IMR-90 (cell line): ENCODE measurements at regions not wholly inside any gene's neighbourhood (a gene's known extent, or its start where the extent isn't known, plus 50 kb on each side); places are given as distances from the start of the nearest gene placed in this dataset.

Experiments
- ATAC-seq: fragments of 200-7000 bp; cut with Tn5 transposase; 2 replicates; pipeline ENCODE4 v1.9.1; 2020; ENCODE audit warnings: low read depth, mild to moderate bottlenecking, moderate library complexity
- BruUV-seq: library from RNA; stranded (reverse); fragments of 400-500 nt; replicated peaks from 2 replicates; lab custom pipeline; 2021; lab: Mats Ljungman, UMichigan
- CTCF ChIA-PET: fragments of 300-600 bp; formaldehyde crosslinking; extraction: SDS; loops from one replicate; lab custom pipeline; 2021; ENCODE audit warnings: antibody characterized with exemption; lab: Yijun Ruan, JAX
- POLR2A ChIA-PET: fragments of 300-600 bp; sonication (Branson Sonifier 250); formaldehyde crosslinking; loops from one replicate; lab custom pipeline; 2022; ENCODE audit warnings: antibody characterized with exemption; ENCODE audit not compliant: unreplicated experiment; lab: Charles Lee
- DNase-seq: peaks from one replicate; pipeline ENCODE4 v3.0.0; 2013
- H2AFZ ChIP-seq: replicated peaks from 2 replicates; pipeline ENCODE3; 2013; ENCODE audit warnings: low read length, mild to moderate bottlenecking; ENCODE audit not compliant: poor library complexity
- H2AK5ac ChIP-seq: 2 replicates; pipeline ENCODE4 v1.6.1; 2013; ENCODE audit warnings: low read depth, low read length, inconsistent platforms
- H2AK9ac ChIP-seq: replicated peaks from 2 replicates; pipeline ENCODE3; 2013; ENCODE audit warnings: mild to moderate bottlenecking, low read depth, low read length, moderate library complexity; ENCODE audit not compliant: poor library complexity
- H2BK120ac ChIP-seq: 2 replicates; pipeline ENCODE4 v1.6.1; 2013; ENCODE audit warnings: low read depth, low read length, inconsistent platforms
- H2BK15ac ChIP-seq: 3 replicates; pipeline ENCODE4 v1.6.1; 2013; ENCODE audit warnings: low read depth, low read length, inconsistent platforms
- H2BK20ac ChIP-seq: 2 replicates; pipeline ENCODE4 v1.6.1; 2013; ENCODE audit warnings: low read depth, mild to moderate bottlenecking, inconsistent platforms, low read length, moderate library complexity
- H2BK5ac ChIP-seq: 2 replicates; pipeline ENCODE4 v1.6.1; 2013; ENCODE audit warnings: mild to moderate bottlenecking, low read depth, low read length, inconsistent platforms; ENCODE audit not compliant: poor library complexity, severe bottlenecking
- H3K14ac ChIP-seq: replicated peaks from 2 replicates; pipeline ENCODE4 v1.6.1; 2013; ENCODE audit warnings: low read depth, low read length, inconsistent platforms
- H3K18ac ChIP-seq: 2 replicates; pipeline ENCODE4 v1.6.1; 2013; ENCODE audit warnings: low read depth, low read length, control low read depth
- H3K23ac ChIP-seq: 2 replicates; pipeline ENCODE4 v1.6.1; 2013; ENCODE audit warnings: low read depth, low read length, inconsistent platforms
- H3K27ac ChIP-seq: 2 replicates; pipeline ENCODE4 v1.5.1; 2013; ENCODE audit warnings: mild to moderate bottlenecking, control low read depth, low read length; ENCODE audit not compliant: insufficient read depth
- H3K27me3 ChIP-seq: 2 replicates; pipeline ENCODE4 v1.6.1; 2013; ENCODE audit warnings: low read length; ENCODE audit not compliant: control insufficient read depth, insufficient read depth
- H3K36me3 ChIP-seq: 2 replicates; pipeline ENCODE4 v1.6.1; 2013; ENCODE audit warnings: low read length, mixed read lengths; ENCODE audit not compliant: control insufficient read depth, insufficient read depth
- H3K4ac ChIP-seq: 2 replicates; pipeline ENCODE4 v1.6.1; 2013; ENCODE audit warnings: low read depth, low read length, inconsistent platforms
- H3K4me1 ChIP-seq: 2 replicates; pipeline ENCODE4 v1.6.1; 2013; ENCODE audit warnings: low read length, mixed read lengths; ENCODE audit not compliant: control insufficient read depth, insufficient read depth
- H3K4me2 ChIP-seq: 2 replicates; pipeline ENCODE4 v1.6.1; 2013; ENCODE audit warnings: low read depth, mild to moderate bottlenecking, control low read depth, low read length, moderate library complexity
- H3K4me3 ChIP-seq: 2 replicates; pipeline ENCODE4 v1.5.1; 2013; ENCODE audit warnings: low read depth, mild to moderate bottlenecking, control low read depth, low read length, moderate library complexity; ENCODE audit not compliant: insufficient read depth
- H3K56ac ChIP-seq: 2 replicates; pipeline ENCODE4 v1.6.1; 2013; ENCODE audit warnings: low read length, inconsistent platforms; ENCODE audit not compliant: insufficient read depth; ENCODE audit errors: extremely low read depth
- H3K79me1 ChIP-seq, 2 experiments: 2 replicates each; pipeline ENCODE4 v1.6.1; 2013; ENCODE audit warnings: low read length in 2 of 2, inconsistent platforms in 1 of 2, low read depth in 1 of 2
- H3K9ac ChIP-seq: 2 replicates; pipeline ENCODE4 v1.6.1; 2013; ENCODE audit warnings: low read depth, low read length, control low read depth
- H3K9me1 ChIP-seq: 2 replicates; pipeline ENCODE4 v1.6.1; 2013; ENCODE audit warnings: low read length, inconsistent platforms; ENCODE audit not compliant: insufficient read depth
- H3K9me3 ChIP-seq: 2 replicates; pipeline ENCODE4 v1.6.1; 2013; ENCODE audit warnings: low read length; ENCODE audit not compliant: control insufficient read depth, insufficient read depth
- H4K20me1 ChIP-seq: 2 replicates; pipeline ENCODE4 v1.6.1; 2013; ENCODE audit warnings: low read length, inconsistent platforms; ENCODE audit not compliant: insufficient read depth
- H4K5ac ChIP-seq: 2 replicates; pipeline ENCODE4 v1.6.1; 2013; ENCODE audit warnings: mild to moderate bottlenecking, low read depth, low read length, control low read depth
- H4K8ac ChIP-seq, 2 experiments: 2 replicates each; pipeline ENCODE4 v1.6.1; 2013; ENCODE audit warnings: low read depth in 2 of 2, low read length in 2 of 2, control low read depth in 1 of 2, inconsistent platforms in 1 of 2
- H4K91ac ChIP-seq: 2 replicates; pipeline ENCODE4 v1.6.1; 2013; ENCODE audit warnings: low read depth, low read length, inconsistent platforms; ENCODE audit not compliant: insufficient read depth
- BHLHE40 ChIP-seq: fragments of 150-350 bp; IDR thresholded peaks from 2 replicates; pipeline ENCODE4 v1.6.1; 2016; ENCODE audit warnings: mild to moderate bottlenecking, low read depth, low read length
- CEBPB ChIP-seq: IDR thresholded peaks from 2 replicates; pipeline ENCODE4 v1.6.1; 2012; ENCODE audit warnings: low read depth, low read length, improper control_type of control experiment
- CHD1 ChIP-seq: IDR thresholded peaks from 2 replicates; pipeline ENCODE4 v1.6.1; 2012; ENCODE audit warnings: low read depth, low read length, improper control_type of control experiment
- CTCF ChIP-seq: conservative IDR thresholded peaks from 2 replicates; pipeline ENCODE4 v1.5.1; 2012; ENCODE audit warnings: mild to moderate bottlenecking, low read depth, low read length, improper control_type of control experiment
- ELK1 ChIP-seq: fragments of 150-350 bp; IDR thresholded peaks from 2 replicates; pipeline ENCODE4 v1.6.1; 2016; ENCODE audit warnings: low read depth, mild to moderate bottlenecking, low read length, moderate library complexity, borderline replicate concordance
- FOS ChIP-seq: fragments of 150-350 bp; IDR thresholded peaks from 2 replicates; pipeline ENCODE4 v1.6.1; 2016; ENCODE audit warnings: low read depth, low read length
- MAFK ChIP-seq: IDR thresholded peaks from 2 replicates; pipeline ENCODE4 v1.6.1; 2012; ENCODE audit warnings: low read depth, low read length, improper control_type of control experiment
- MAZ ChIP-seq: IDR thresholded peaks from 2 replicates; pipeline ENCODE4 v1.6.1; 2012; ENCODE audit warnings: low read depth, mild to moderate bottlenecking, low read length, improper control_type of control experiment, moderate library complexity, borderline replicate concordance
- MXI1 ChIP-seq: IDR thresholded peaks from 2 replicates; pipeline ENCODE4 v1.6.1; 2012; ENCODE audit warnings: low read depth, mild to moderate bottlenecking, low read length, moderate library complexity, borderline replicate concordance
- NFE2L2 ChIP-seq: fragments of 150-350 bp; IDR thresholded peaks from 2 replicates; pipeline ENCODE4 v1.6.1; 2016; ENCODE audit warnings: low read depth, mild to moderate bottlenecking, low read length
- POLR2A ChIP-seq: IDR thresholded peaks from 2 replicates; pipeline ENCODE4 v1.6.1; 2012; ENCODE audit warnings: mild to moderate bottlenecking, low read depth, low read length
- RAD21 ChIP-seq: IDR thresholded peaks from 2 replicates; pipeline ENCODE4 v1.6.1; 2012; ENCODE audit warnings: low read length, improper control_type of control experiment
- RCOR1 ChIP-seq: IDR thresholded peaks from 2 replicates; pipeline ENCODE4 v1.6.1; 2012; ENCODE audit warnings: mild to moderate bottlenecking, low read length, improper control_type of control experiment; ENCODE audit not compliant: insufficient replicate concordance
- RFX5 ChIP-seq: IDR thresholded peaks from 2 replicates; pipeline ENCODE4 v1.8.0; 2012; ENCODE audit warnings: low read depth, mild to moderate bottlenecking, low read length, moderate library complexity
- SMC3 ChIP-seq: fragments of 150-350 bp; IDR thresholded peaks from 2 replicates; pipeline ENCODE4 v1.6.1; 2016; ENCODE audit warnings: low read depth, mild to moderate bottlenecking, antibody characterized with exemption, low read length, moderate library complexity
- USF2 ChIP-seq: fragments of 150-350 bp; IDR thresholded peaks from 2 replicates; pipeline ENCODE4 v1.6.1; 2017; ENCODE audit warnings: mild to moderate bottlenecking, antibody characterized with exemption, low read length, low read depth
- WGBS, 2 experiments: methylation state at CpG; one replicate each; pipeline versions ENCODE4 v1.1.5 to v1.1.7; 2013; ENCODE audit warnings: missing lambda C conversion rate in 2 of 2; ENCODE audit not compliant: insufficient read length in 1 of 2; ENCODE audit errors: extremely low coverage in 2 of 2; 5-methylcytosine and 5-hydroxymethylcytosine counted together
- dilution Hi-C: fragments of 300-500 bp; cut with HindIII; formaldehyde crosslinking; loops from one replicate; pipeline ENCODE4 v1.14.3; 2018; ENCODE audit warnings: low sequenced_read_pairs; ENCODE audit not compliant: unreplicated experiment
- in situ Hi-C: fragments of 300-500 bp; cut with MboI; formaldehyde crosslinking; loops from 3 replicates; pipeline ENCODE4 v1.14.3; 2019; ENCODE audit warnings: low sequenced_read_pairs, inconsistent platforms, mixed read lengths
- intact Hi-C: fragments of 100-400 bp; cut with micrococcal nuclease; formaldehyde crosslinking; loops from 2 replicates; pipeline ENCODE4 v1.10.0; 2022

- no peak overlapping the region for H3K4me3 ChIP-seq
- H4K20me1 ChIP-seq, result no peaks in the 10 kb centered on the region
- H3K4me1 ChIP-seq, result no peaks in the 10 kb centered on the region
- H3K9ac ChIP-seq, result no peak overlapping the region
- no peak overlapping the region for H2BK20ac ChIP-seq
- H3K9me3 ChIP-seq, result no peaks in the 10 kb centered on the region
- dilution Hi-C loops (no loop called here), in situ Hi-C loops (no loop called here), intact Hi-C loops (no loop called here)
- no peaks in the 10 kb centered on the region for H3K36me3 ChIP-seq
- no peak overlapping the region for H4K8ac ChIP-seq
- no peak overlapping the region for H4K5ac ChIP-seq
- H2AK5ac ChIP-seq, result no peak overlapping the region
- no peaks in the 10 kb centered on the region; the same call in 1 of the 2 replicates for H3K9me1 ChIP-seq
- H3K4me2 ChIP-seq, result no peak overlapping the region
- H2BK120ac ChIP-seq, result no peak overlapping the region
- H4K91ac ChIP-seq, result no peak overlapping the region
- no peak for ATAC-seq
- no peak overlapping the region for H2AFZ ChIP-seq
- no peak for TF ChIP-seq ELK1
- no peak for TF ChIP-seq CHD1
- no peak for TF ChIP-seq RCOR1
- TF ChIP-seq CTCF, result no peak
- TF ChIP-seq POLR2A, result no peak
- TF ChIP-seq RFX5, result no peak
- no peak for TF ChIP-seq USF2
- no peak for TF ChIP-seq BHLHE40
- no peak for TF ChIP-seq CEBPB
- TF ChIP-seq NFE2L2, result no peak
- TF ChIP-seq FOS, result no peak
- no peak for TF ChIP-seq MAZ
- TF ChIP-seq SMC3, result no peak
- TF ChIP-seq MAFK, result no peak
- no peak for TF ChIP-seq RAD21
- TF ChIP-seq MXI1, result no peak
- no peak overlapping the region for H3K4ac ChIP-seq
- DNase-seq, result no peak
- H3K18ac ChIP-seq, result no peak overlapping the region
- CTCF ChIA-PET, result no interaction called here
- H2BK5ac ChIP-seq, result no peak overlapping the region
- H3K14ac ChIP-seq, result no peak overlapping the region
- H3K27ac ChIP-seq, result no peak overlapping the region
- H2AK9ac ChIP-seq, result no peak overlapping the region
- H3K27me3 ChIP-seq, result no peaks in the 10 kb centered on the region
- H3K56ac ChIP-seq, result no peak overlapping the region
- H2BK15ac ChIP-seq, result no peak overlapping the region
- POLR2A ChIA-PET, result no interaction called here
- H3K23ac ChIP-seq, result no peak overlapping the region
- H3K79me1 ChIP-seq, result no peaks in the 10 kb centered on the region
- no TSS peak for BruUV-seq
- no CpG with 5 or more reads among the region's 1 CpG for WGBS, 2 experiments
Measured at GRCh38 chr2:225136552-225136951, 94.3 kb upstream of the DOCK10 start.
